Fibroblast of peridontal ligament (primary cell): ENCODE measurements at regions not wholly inside any gene's neighbourhood (a gene's known extent, or its start where the extent isn't known, plus 50 kb on each side); places are given as distances from the start of the nearest gene placed in this dataset.

ENCODE experiments used
- DNase-seq: peaks from one replicate; pipeline ENCODE4 v3.0.0-alpha.2; 2010; ENCODE audit errors: extremely low read depth

DNA sequence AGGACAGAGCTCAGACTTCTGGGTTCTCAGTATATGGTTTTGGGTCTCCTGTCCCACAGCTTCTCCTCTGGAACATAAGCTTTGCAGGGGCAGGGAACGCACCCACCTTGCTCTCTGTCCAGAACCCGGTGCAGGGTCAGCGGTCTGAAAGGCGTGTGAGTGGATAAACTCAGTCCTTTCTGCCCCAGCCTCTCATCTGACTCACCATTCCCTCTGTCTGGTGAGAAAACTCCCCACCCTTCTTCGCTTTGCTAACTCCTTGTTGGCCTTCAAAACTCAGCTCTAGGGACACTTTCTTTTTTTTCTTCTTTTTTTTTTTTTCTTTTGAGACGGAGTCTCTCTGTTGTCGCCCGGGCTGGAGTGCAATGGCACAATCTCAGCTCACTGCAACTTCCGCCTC lies 68.9 kb upstream of the NUP50 start:
- DNase-seq = no peak

DNA sequence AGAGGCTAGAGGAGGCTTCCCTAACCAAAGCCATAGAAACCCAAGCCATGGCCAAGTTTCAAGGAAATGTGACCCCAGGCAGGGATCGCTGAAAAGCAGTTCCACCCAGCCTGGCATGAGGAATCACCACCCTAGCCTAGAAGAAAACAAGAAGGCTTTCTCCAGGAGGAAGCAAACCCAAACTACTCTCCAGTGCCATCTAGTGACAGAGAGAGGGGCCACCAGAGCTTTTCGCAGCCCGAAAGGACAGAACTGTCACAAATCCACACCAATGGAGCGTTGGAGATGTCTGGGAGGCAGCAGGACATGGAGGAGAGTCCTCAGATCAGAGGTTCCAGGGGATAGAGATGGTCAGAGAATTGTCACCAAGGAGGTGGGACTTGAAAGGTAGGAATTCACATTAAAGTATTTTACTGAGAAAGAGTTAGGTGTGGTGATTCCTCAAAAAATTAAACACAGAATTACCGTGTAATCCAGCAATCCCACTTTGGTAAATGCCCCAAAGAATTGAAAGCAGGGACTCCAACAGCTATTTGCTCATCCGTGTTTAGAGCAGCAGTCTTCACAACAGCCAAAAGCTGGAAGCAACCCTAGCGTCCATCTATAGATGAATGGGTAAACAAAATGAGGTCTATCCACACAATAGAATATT lies 67.3 kb upstream of the NUP50 start:
- DNase-seq = peak; percentile 73

DNA sequence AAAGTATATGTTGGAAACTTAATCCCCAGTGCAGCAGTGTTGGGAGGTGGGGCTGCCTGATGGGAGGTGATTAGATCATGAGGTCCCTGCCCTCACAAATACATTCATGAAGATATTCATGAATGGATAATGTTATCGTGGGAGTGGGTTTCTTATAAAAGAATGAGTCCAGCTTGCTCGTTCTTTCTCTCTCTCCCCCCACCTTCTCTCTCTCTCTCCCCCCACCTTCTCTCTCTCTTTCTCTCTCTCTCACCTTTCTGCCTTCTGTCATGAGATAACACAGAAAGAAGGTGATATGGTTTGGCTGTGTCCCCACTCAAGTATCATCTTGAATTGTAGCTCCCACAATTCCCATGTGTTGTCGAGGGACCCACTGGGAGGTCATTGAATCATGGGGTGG lies 66.7 kb upstream of the NUP50 start:
- DNase-seq = no peak

DNA sequence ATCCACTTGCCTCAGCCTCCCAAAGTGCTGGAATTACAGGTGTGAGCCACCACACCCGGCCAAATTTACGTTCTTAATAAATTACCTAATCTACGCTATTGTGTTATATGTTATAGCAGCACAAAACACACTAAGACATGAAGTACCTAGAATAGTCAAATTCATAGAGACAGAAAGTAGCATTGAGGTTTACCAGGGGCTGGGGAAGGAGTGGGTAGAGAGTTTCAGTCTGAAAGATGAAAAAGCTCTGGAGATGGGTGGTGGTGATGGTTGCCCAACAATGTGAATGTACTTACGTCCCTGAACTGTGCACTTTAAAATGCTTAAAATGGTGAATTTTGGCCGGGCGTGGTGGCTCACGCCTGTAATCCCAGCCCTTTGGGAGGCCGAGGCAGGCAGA lies 65.7 kb upstream of the NUP50 start:
- DNase-seq = no peak

DNA sequence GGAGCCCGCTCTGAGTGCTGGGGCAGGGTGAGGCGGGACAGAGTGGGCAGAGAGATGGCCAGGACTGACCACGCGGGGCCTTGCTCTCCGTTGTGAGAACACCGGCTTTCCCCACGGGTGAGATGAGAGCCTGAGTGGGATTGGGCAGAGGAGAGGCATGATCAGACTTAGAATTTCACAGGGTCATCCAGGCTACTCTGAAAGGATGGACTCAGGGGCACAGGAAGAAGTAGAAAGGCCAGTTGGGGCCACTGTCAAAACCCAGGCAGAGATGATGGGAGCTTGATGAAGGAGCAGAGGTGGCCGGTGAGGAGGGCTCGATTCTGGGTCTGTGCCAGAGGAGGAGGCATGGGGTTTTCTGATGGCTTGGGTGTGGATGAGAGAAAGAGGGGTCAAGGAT lies 63.8 kb upstream of the NUP50 start:
- DNase-seq = no peak

DNA sequence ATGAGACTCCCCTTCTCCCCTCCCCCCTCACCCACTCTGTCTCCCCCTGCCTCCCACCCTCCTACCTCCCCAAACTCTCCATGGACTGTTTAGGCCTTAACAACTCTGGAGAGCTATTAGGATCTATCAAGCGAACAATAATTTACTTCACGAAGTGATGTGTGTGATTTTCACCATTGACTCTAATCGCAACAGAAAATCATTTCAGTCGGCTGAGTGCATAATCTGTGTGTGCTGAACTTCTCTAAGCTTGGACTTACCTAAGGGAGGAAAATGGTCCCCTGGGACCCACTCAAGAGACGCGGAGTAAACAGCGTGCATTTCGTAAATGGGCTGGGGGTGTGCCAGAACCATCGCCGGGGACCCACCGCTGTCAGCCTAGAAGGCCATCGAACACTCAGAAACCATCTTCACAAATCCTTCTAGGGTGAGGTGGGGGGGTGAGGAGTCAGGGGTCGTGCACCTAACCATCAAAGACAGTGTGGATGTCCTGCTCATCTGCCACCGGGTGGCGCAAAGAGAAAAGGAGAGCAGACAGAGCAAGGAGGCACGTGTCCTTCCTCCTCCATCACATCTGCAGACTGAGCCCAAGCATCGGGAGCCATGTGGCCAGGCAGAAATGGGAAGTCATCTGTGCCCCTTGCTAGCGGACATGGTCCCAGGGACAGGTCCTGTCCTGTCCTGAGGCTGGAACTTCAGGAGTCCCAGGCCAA lies 62.1 kb upstream of the NUP50 start:
- DNase-seq = peak; percentile 72

DNA sequence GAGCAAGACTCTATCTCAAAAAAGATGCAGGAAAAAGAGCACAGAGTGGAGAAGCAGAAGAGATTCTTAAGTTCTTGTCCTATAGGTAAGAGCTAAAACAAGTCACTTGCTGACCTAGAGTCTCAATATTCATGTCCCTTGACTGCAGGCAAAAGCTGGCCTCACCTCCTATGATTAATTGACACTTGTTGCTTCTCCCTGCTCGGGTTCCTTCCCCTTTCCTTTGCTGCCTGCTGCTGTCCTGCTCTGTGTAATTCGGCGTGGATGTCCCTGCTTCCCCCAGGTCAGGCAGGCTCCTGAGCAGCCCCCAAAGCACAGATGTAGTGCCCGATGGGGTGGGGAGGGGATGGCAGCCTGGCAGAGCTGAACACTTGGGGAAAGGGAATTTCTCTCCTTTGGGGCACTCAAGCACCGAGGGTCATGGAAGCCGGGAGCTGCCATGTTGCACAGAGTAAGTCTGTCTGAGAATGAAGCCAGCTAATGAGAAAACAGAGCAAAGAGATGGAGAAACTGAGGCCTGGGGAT lies 60.8 kb upstream of the NUP50 start:
- DNase-seq = no peak

DNA sequence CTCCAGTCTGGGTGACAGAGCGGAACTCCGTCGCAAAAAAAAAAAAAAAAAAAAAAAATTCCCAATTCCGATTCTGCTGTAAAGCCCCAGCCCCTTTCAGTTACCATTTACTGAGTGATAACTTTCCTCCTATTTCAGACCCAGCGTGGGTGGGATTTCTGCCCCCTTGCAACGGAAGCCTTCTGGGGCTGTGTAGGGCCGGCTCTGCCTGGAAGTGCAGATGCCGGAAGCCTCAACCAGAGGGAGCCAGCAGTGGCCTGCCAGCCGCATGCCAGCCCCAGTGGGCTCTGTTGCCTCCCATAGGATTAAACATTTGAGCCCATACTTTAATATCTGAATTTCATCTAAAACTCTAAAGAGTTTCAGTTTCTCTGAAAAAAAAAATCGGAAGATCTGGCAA lies 60.0 kb upstream of the NUP50 start:
- no peak for DNase-seq

DNA sequence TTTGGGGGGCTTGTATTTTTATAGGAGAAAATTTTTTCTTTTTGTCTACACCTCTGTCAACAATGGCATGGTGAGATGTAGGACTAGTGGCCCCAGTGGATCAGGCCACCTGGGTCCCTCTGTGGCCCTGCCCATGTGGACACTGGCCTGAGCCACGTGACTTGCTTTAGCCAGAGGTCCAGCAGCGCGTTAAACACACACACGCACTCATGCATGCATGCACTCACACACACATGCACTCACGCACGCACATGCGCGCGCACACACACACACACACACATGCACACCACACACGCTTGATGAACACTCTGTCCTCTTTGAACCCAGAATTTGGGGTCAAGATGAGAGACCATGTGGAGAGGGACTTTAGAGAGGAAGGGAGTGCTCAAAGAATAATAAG lies 59.4 kb upstream of the NUP50 start:
- no peak for DNase-seq

DNA sequence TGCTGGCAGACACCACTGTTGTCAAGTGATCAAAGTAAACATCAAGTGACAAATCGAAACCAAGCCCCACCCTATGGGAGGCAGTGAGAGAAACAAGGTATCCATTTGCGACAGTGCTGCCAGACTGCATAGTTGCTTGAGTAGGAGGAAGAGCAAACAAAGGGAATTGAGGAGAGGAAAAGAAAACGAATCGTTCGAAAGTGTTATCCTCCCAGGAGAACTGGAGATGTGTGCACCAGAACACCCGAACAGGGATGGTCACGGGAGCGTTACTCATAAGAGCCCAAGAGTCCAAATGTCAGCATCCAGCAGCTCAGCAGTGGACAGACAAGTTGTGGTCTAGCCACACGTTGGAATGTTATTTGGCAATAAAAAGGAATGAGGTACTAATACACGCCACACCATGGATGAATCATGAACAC lies 58.4 kb upstream of the NUP50 start:
- DNase-seq = peak; percentile 97

DNA sequence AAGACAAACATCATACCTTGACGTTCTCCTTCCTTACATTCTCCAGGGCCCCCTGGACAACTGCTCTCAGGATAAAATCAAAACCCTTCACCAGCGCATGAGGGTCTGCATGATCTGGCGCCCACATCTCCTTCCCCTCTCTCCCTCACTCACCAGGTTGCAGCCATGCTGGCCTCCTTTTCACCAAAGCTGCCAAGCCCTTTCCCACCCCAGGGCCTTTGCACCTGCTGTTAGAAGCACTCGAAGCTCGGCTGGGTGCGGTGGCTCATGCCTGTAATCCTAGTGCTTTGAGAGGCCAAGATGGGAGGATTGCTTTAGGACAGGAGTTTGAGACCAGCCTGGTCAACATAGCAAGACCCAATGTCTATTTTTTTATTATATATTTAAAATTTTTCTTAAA lies 56.1 kb upstream of the NUP50 start:
- DNase-seq = no peak

DNA sequence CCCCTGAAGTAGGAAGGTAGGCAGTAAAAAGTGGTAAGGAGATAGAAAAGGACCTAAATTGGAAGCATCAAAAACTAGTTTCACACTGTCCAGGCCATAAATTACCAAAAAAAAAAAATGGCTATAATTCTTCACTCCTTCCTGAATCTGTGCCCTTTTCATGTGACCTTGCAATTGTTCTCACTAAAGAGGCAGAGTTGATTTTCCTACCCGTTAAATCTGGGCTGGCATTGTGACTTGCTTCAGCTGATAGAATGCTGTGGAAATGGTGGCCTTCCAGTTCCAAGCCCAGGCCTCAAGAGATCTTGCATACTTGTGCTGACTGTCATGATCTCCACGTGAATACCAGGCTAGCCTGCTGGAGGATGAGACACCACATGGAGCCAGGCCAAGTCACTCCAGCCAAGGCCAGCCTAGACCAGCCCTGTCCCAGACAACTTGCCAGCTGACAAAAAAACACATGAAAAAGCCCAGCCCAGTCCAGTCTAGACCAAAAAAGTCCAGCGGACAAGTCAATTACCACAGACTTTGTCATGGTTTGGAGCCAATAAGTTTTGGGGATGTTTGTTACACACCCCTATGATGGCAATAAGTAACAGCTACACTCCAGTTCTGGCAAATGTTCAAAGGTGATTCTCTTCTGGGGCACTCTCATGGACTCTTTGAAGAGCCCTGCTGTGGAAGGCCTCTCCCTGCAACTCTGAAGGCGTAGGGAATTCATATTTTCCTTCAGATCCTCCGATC lies 51.4 kb upstream of the NUP50 start:
- peak; percentile 87 for DNase-seq
